ENCODE measurements at regions not wholly inside any gene's neighbourhood (a gene's known extent, or its start where the extent isn't known, plus 50 kb on each side); places are given as distances from the start of the nearest gene placed in this dataset.

DNA sequence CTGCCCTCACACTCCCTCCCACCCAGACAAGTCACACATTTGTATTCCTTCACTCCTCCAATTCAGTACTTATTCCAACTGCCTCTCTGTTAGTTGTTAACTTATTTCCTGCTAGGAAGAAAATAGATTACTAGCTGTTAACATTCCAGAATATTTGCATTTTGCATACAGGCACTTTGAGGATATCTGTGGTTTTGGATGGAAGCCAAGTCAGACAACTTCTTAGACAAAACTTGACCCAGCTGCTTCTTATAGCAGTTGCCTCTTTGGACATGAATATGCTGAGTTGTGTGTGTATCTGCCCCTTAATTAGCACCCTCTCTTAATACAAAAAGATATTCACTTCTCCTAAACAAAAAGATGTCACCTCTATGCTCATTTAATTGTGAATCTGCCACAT is 1280.6 kb upstream of the ACO1 start:
- Histone ChIP-seq H3K36me3 (ENCODE audit: control insufficient read depth, insufficient read depth, low read length) (no peaks in the 10 kb centered on the region), H3K27me3 (ENCODE audit: control insufficient read depth, insufficient read depth, low read length) (no peaks in the 10 kb centered on the region), H3K9me3 (ENCODE audit: control insufficient read depth, insufficient read depth, low read depth, low read length) (no peaks in the 10 kb centered on the region), H3K27ac (ENCODE audit: low read length) (no peak overlapping the region), H3K4me1 (ENCODE audit: control insufficient read depth, insufficient read depth, low read length) (no peaks in the 10 kb centered on the region), H3K4me3 (ENCODE audit: low read depth in 2 of 2, low read length in 2 of 2) (no peak overlapping the region)
- DNase-seq (ENCODE audit: low read depth, low spot score) (no peak), ATAC-seq (no peak)
- TF ChIP-seq SIN3A (IDR thresholded peaks at IDR 0.05; ENCODE audit: borderline replicate concordance, insufficient read depth, low read depth, low read length) (no peak), POLR2AphosphoS5 (IDR thresholded peaks at IDR 0.05; ENCODE audit: low read depth, low read length) (no peak), TCF7L2 (IDR thresholded peaks at IDR 0.05; ENCODE audit: low read depth, low read length) (no peak)
- TF ChIP-seq, protein P1, sequence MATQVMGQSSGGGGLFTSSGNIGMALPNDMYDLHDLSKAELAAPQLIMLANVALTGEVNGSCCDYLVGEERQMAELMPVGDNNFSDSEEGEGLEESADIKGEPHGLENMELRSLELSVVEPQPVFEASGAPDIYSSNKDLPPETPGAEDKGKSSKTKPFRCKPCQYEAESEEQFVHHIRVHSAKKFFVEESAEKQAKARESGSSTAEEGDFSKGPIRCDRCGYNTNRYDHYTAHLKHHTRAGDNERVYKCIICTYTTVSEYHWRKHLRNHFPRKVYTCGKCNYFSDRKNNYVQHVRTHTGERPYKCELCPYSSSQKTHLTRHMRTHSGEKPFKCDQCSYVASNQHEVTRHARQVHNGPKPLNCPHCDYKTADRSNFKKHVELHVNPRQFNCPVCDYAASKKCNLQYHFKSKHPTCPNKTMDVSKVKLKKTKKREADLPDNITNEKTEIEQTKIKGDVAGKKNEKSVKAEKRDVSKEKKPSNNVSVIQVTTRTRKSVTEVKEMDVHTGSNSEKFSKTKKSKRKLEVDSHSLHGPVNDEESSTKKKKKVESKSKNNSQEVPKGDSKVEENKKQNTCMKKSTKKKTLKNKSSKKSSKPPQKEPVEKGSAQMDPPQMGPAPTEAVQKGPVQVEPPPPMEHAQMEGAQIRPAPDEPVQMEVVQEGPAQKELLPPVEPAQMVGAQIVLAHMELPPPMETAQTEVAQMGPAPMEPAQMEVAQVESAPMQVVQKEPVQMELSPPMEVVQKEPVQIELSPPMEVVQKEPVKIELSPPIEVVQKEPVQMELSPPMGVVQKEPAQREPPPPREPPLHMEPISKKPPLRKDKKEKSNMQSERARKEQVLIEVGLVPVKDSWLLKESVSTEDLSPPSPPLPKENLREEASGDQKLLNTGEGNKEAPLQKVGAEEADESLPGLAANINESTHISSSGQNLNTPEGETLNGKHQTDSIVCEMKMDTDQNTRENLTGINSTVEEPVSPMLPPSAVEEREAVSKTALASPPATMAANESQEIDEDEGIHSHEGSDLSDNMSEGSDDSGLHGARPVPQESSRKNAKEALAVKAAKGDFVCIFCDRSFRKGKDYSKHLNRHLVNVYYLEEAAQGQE (IDR thresholded peaks at IDR 0.05; ENCODE audit: insufficient read depth in 1 of 2, low read depth in 2 of 2, low read length in 1 of 2): no peak
- TF ChIP-seq, protein P2, sequence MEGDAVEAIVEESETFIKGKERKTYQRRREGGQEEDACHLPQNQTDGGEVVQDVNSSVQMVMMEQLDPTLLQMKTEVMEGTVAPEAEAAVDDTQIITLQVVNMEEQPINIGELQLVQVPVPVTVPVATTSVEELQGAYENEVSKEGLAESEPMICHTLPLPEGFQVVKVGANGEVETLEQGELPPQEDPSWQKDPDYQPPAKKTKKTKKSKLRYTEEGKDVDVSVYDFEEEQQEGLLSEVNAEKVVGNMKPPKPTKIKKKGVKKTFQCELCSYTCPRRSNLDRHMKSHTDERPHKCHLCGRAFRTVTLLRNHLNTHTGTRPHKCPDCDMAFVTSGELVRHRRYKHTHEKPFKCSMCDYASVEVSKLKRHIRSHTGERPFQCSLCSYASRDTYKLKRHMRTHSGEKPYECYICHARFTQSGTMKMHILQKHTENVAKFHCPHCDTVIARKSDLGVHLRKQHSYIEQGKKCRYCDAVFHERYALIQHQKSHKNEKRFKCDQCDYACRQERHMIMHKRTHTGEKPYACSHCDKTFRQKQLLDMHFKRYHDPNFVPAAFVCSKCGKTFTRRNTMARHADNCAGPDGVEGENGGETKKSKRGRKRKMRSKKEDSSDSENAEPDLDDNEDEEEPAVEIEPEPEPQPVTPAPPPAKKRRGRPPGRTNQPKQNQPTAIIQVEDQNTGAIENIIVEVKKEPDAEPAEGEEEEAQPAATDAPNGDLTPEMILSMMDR (IDR thresholded peaks at IDR 0.05): no peak
- ChIA-PET POLR2A (no interaction called here), CTCF (no interaction called here)
- intact Hi-C loops (cut with micrococcal nuclease; ENCODE audit: unreplicated experiment) (no loop called here), in situ Hi-C loops (cut with HindIII; ENCODE audit: low pct_unique_long_range_greater_than_20kb, low sequenced_read_pairs) (no loop called here)
- no TSS peak for BruUV-seq (replicated peaks)

DNA sequence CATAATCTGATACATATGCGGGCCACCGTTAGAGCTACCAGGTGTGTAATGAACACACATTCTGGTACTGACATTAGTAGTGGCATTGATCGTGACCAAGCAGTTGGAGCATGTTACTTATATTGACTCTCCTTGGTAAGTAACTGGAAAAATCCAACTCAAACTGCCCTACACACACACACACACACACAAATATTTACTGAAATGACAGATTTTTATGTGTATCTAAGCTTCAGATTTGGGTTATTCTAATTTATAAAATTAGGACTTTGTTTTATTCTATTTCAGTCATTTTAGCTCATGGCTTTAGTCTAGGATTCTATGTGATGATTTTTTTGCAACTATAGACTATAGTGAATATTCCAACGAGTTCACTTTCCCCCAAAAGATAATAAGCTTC is 1280.2 kb upstream of the ACO1 start:
- no TSS peak for BruUV-seq (replicated peaks)
- Histone ChIP-seq H3K27ac (ENCODE audit: low read length) (no peak overlapping the region), H3K4me1 (ENCODE audit: control insufficient read depth, insufficient read depth, low read length) (no peaks in the 10 kb centered on the region), H3K9me3 (ENCODE audit: control insufficient read depth, insufficient read depth, low read depth, low read length) (no peaks in the 10 kb centered on the region), H3K27me3 (ENCODE audit: control insufficient read depth, insufficient read depth, low read length) (no peaks in the 10 kb centered on the region), H3K4me3 (ENCODE audit: low read depth in 2 of 2, low read length in 2 of 2) (no peak overlapping the region), H3K36me3 (ENCODE audit: control insufficient read depth, insufficient read depth, low read length) (no peaks in the 10 kb centered on the region)
- intact Hi-C loops (cut with micrococcal nuclease; ENCODE audit: unreplicated experiment) (no loop called here), in situ Hi-C loops (cut with HindIII; ENCODE audit: low pct_unique_long_range_greater_than_20kb, low sequenced_read_pairs) (no loop called here)
- ATAC-seq: no peak
- CTCF ChIA-PET: no interaction called here
- POLR2A ChIA-PET: no interaction called here
- no peak for DNase-seq (ENCODE audit: low read depth, low spot score)
- TF ChIP-seq, protein P2 (IDR thresholded peaks at IDR 0.05): no peak

DNA sequence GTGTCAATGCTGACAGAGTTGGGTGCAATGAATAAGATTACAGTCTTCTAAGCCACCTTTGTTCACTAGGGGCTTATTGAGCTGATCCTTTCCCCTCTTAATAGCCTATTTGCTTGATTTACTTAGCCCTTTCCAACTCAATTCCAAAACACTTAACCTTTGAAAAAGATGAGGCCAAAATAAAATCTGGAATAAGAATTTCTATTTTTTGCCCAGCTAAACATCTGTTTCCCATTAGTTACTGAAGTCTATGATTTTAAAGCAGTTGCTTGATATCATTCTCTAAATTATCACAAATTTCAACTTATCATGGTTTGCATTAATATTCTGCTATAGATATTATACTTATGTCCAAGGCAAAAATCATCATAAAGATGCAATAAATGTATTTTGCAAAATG is 1272.0 kb upstream of the ACO1 start:
- Histone ChIP-seq H3K27ac (ENCODE audit: low read length) (no peak overlapping the region), H3K36me3 (ENCODE audit: control insufficient read depth, insufficient read depth, low read length) (no peaks in the 10 kb centered on the region), H3K4me3 (ENCODE audit: low read depth in 2 of 2, low read length in 2 of 2) (no peak overlapping the region), H3K27me3 (ENCODE audit: control insufficient read depth, insufficient read depth, low read length) (no peaks in the 10 kb centered on the region), H3K9me3 (ENCODE audit: control insufficient read depth, insufficient read depth, low read depth, low read length) (no peaks in the 10 kb centered on the region), H3K4me1 (ENCODE audit: control insufficient read depth, insufficient read depth, low read length) (no peaks in the 10 kb centered on the region)
- TF ChIP-seq SIN3A (IDR thresholded peaks at IDR 0.05; ENCODE audit: borderline replicate concordance, insufficient read depth, low read depth, low read length) (no peak), POLR2AphosphoS5 (IDR thresholded peaks at IDR 0.05; ENCODE audit: low read depth, low read length) (no peak)
- no peak for DNase-seq (ENCODE audit: low read depth, low spot score)
- in situ Hi-C loops (cut with HindIII; ENCODE audit: low pct_unique_long_range_greater_than_20kb, low sequenced_read_pairs) (no loop called here), intact Hi-C loops (cut with micrococcal nuclease; ENCODE audit: unreplicated experiment) (no loop called here)
- ChIA-PET CTCF (no interaction called here), POLR2A (no interaction called here)
- no peak for ATAC-seq
- no TSS peak for BruUV-seq (replicated peaks)
